Right renal pelvis (tissue), 4 donors: ENCODE measurements at regions not wholly inside any gene's neighbourhood (a gene's known extent, or its start where the extent isn't known, plus 50 kb on each side); places are given as distances from the start of the nearest gene placed in this dataset.

Source experiments
- DNase-seq, 4 donors: peaks; one replicate each; pipeline ENCODE4 v3.0.0-alpha.2; 2013; ENCODE audit warnings: low read depth in 4 of 4, low spot score in 3 of 4, missing footprints in 1 of 4

DNA sequence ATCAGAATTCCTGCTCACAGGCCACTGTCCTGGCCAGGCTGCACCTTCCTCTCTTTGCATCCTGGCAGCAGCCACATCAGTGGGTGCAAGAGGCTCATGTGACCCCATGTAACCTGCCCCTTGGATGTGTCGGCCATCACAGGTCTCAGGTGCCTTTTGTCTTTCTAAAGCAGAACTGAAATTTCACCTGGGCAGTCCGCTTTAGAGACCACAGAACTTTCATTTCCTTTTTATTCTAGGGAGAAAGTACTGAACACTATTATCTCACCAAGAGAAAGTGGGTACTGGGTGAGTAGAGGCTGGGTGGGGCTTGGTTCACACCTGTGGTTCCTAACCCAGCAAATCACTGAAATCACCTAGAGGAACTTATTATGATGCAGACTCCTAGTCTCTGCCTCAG is 51.7 kb upstream of the NUP160 start:
- no peak for DNase-seq
